ENCODE measurements at regions not wholly inside any gene's neighbourhood (a gene's known extent, or its start where the extent isn't known, plus 50 kb on each side); places are given as distances from the start of the nearest gene placed in this dataset.

DNA sequence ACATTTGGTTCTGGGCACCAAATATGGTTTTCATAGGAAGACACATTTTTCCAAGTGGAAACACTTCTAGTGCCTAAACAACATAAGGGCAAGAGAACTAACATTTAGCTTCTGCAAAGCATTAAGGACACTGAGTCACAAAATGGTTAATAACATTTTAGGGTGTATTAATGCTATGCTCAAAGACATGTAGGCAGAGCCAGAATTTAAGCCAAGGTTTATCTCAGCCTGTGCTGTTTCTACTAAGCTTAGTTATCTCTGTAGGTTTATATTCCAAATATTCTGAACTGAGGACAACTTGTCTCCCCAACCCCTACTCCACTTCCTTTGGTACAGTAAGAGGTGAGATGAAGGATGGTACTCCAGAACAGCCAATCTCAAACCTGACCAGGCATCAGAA is 54.1 kb upstream of the AKAP13 start:
- no peak for TF ChIP-seq EZH2 (IDR thresholded peaks at IDR 0.05; ENCODE audit: borderline replicate concordance, low read length)
- no peak for TF ChIP-seq CTCF (conservative IDR thresholded peaks at IDR 0.05 in 1 of 2, IDR thresholded peaks at IDR 0.05 in 1 of 2; ENCODE audit: extremely low read depth in 1 of 2, insufficient read depth in 1 of 2, low read depth in 1 of 2, low read length in 2 of 2)
